Fibroblast of skin of abdomen (primary cell): ENCODE measurements at regions not wholly inside any gene's neighbourhood (a gene's known extent, or its start where the extent isn't known, plus 50 kb on each side); places are given as distances from the start of the nearest gene placed in this dataset.

Experiments used
- DNase-seq: peaks from one replicate; pipeline ENCODE4 v3.0.0-alpha.2; 2013

- DNase-seq = no peak
These were observed 191.7 kb upstream of the NAALADL2 start for GRCh38 chr3:174667386-174667785.

DNA sequence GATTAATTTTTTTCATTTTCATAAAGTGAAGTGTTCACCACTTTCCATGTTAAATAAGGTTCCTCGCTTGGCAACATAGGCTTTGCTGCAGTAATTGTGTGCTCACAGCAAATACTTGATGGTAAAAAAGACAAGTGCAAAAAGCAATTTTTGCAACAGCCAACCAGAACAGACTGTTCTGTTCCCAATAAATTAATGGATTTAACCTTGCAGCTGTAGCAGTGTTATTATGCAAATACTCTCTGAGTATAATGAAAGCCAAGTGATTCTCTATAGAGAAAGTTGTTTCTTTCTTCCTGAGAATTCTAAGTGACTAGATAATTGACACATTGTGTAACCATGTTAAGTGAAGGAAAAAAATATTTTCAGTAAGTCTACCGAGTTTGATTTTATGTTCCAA is 183.7 kb upstream of the NAALADL2 start:
- no peak for DNase-seq

GRCh38 chr3:174681784-174682183 is 177.3 kb upstream of the NAALADL2 start:
- DNase-seq = no peak

- no peak for DNase-seq
These were observed 173.3 kb upstream of the NAALADL2 start for GRCh38 chr3:174685796-174686195.

DNA sequence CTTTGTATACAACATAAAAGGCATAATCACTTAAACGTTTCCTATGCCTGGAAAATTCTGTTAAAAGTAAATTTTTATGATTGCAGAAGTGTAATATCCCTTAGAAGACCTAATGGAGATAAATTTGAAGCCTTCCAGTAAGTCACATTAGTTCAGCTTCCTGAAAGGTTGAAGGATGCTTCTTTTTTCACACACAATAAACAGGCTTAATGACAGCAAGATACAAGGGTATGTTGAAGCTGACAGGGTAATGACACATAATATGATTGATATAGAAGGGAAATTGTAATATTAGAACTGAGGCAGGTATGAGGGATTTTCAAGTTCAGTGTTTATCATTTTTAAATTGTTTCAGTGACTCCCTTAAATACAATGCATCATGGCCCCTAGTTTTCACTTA is 161.8 kb upstream of the NAALADL2 start:
- no peak for DNase-seq

- no peak for DNase-seq
These were observed 158.4 kb upstream of the NAALADL2 start for GRCh38 chr3:174700736-174701135.

DNA sequence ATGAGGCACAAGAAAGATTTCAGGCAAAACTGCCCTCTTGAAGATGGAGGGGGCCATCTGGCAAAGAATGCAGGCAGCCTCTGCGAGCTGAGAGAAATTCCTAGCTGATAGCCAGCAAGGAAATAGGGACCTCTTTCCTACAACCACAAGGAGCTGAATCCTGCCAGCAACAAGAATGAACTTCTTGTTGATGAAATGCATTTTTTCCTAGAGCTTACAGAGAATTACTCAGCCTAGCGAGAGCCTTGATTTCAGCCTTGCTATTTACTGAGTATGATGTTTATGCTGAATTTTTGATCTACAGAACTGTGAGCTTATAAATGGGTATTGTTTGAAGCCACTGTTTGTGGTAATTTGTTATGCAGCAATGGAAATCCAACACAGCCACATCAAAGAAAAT is 148.5 kb upstream of the NAALADL2 start:
- peak; percentile 41 for DNase-seq

DNA sequence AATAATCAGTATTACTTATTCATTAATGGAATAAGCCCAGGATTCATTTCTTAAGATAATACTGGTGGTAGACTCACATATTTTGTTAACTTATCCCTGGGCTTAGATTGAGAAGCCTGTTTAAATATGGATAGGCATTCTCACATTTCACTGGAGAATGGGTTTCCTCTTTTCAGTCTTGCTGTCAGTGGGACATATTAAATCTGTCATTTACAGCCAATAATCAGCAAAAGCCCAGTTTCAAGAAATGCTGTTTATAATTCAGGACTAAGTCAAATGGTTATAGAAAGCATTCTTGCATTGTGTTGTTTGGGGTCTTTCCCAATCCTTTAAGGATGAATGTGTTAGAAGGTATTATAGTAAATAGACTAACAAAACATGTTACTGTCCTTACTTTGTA is 143.7 kb upstream of the NAALADL2 start:
- DNase-seq = no peak

- DNase-seq = no peak
These were observed 142.1 kb upstream of the NAALADL2 start for GRCh38 chr3:174716956-174717505.

DNA sequence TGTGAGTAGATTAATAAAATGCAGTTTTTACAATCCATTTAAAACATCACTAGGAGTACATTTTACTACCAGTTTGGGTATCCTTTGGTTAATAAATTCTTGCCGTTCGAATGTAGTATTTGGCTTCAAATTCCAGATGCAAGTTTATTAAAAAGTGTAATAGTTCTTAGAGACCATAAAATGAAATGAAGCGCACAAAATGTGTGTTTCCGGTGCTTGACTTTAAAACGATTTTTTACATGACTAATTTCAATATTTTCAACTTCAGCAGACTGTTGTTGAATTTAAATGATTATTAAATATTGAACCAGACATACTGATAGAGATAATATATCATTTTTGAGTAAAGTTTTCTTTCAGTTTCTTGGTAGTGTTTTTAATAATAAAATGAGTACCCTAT is 138.4 kb upstream of the NAALADL2 start:
- DNase-seq = no peak

DNA sequence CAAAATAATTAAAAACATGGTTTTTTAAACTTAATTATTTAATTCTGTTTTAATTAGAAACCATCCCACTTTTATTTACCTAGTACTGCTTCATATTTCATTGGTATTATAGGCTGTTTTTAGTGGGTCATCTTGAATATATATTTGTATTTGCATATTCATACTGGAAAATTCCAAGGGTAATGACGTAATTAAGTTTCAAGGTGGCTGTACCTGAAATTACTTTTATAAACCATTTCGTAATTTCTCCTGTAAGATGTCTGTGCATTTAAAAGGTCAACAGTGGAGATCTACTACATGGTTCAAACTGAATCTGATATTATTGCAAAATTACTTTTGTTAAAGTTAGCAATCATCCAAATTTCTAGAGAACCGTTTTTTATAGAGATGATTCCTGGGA is 133.8 kb upstream of the NAALADL2 start:
- no peak for DNase-seq

- no peak for DNase-seq
These were observed 121.2 kb upstream of the NAALADL2 start for GRCh38 chr3:174737966-174738365.

GRCh38 chr3:174749143-174749542 is 110.0 kb upstream of the NAALADL2 start:
- no peak for DNase-seq

GRCh38 chr3:174755833-174756829 is 103.0 kb upstream of the NAALADL2 start:
- DNase-seq = no peak

DNA sequence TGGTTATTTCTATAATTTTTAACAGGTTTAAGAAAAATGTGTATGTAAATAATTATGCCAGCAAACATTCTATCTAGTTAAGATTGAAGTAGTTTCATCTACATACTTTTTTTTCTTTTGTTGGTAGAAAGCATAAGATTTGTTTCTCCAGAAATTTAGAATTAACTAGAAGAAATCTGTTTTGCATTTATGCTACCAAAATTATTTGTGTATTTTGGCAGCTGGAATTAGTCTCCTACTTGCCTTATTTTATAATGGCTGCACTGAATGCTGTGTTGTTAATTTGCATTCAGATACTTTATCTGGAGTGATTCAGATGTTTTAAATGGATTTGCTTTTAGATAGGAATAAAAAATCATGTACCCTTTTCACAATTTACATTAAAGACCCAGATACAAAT is 100.2 kb upstream of the NAALADL2 start:
- DNase-seq = no peak

- DNase-seq = no peak
These were observed 91.7 kb upstream of the NAALADL2 start for GRCh38 chr3:174767406-174767805.

- peak; percentile 7 for DNase-seq
These were observed 91.2 kb upstream of the NAALADL2 start for GRCh38 chr3:174767853-174768382.

DNA sequence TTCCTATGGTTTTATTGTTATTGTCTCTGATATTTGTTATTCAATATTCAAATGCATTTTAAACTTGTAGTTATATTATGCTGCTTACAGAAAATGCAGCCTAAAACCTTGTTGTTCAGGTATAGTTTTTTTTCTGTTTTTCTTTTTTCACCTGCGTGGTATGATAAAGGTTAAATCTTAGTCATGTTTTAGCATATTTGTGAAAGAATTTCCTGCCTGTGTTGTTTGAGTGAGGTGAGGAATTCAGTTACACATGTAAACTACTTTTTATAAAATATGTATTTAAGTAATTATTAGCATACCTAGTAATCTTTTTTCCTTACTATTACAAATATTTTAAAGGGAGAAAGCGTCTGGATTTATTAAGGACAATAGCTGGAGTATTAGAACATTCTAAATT is 90.0 kb upstream of the NAALADL2 start:
- no peak for DNase-seq

- no peak for DNase-seq
These were observed 83.5 kb upstream of the NAALADL2 start for GRCh38 chr3:174775603-174776002.

GRCh38 chr3:174776123-174776522 is 83.0 kb upstream of the NAALADL2 start:
- DNase-seq = no peak

GRCh38 chr3:174776636-174777035 is 82.5 kb upstream of the NAALADL2 start:
- no peak for DNase-seq

- DNase-seq = peak; percentile 2
These were observed 81.3 kb upstream of the NAALADL2 start for GRCh38 chr3:174777813-174778212.

DNA sequence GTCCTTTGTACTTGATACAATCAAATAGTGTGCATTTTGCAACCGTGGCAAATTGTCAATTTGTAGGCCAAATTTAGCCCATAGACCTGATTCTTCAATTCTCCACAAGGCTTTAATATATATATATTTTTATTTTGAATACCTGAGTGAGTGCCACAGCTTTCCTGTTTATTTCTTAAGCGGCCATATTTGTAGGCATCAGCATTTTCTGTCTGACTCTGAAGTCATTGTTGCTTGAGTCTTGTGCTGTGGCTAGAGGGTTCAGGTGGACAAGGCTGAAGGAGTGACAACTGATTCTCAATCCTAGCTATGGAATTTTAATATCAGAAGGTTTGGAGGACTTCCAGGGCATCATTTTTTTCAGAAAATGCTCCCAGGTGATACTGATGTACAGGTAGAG is 75.6 kb upstream of the NAALADL2 start:
- DNase-seq = no peak
